ENCODE measurements at regions not wholly inside any gene's neighbourhood (a gene's known extent, or its start where the extent isn't known, plus 50 kb on each side); places are given as distances from the start of the nearest gene placed in this dataset.

GRCh38 chr9:81741103-81741502 is 51.8 kb upstream of the TLE1 start:
- no peaks in the 10 kb centered on the region for H3K27me3 Mint-ChIP-seq
- no peak overlapping the region for H3K27ac Mint-ChIP-seq
- no peak for DNase-seq
- ChIA-PET POLR2A (no interaction called here), CTCF (no interaction called here)
- no peaks in the 10 kb centered on the region for H3K4me1 Mint-ChIP-seq
- H3K4me3 Mint-ChIP-seq: no peak overlapping the region
- H3K36me3 Mint-ChIP-seq (ENCODE audit: low read depth): no peaks in the 10 kb centered on the region
- peaks cover 5% of the 10 kb centered on the region for H3K9me3 Mint-ChIP-seq

- ChIA-PET POLR2A (no interaction called here), CTCF (no interaction called here)
- H3K9me3 Mint-ChIP-seq: peaks cover 12% of the 10 kb centered on the region
- H3K27me3 Mint-ChIP-seq: no peaks in the 10 kb centered on the region
- DNase-seq: no peak
- no peak overlapping the region for H3K27ac Mint-ChIP-seq
- no peaks in the 10 kb centered on the region for H3K4me1 Mint-ChIP-seq
- no peak overlapping the region for H3K4me3 Mint-ChIP-seq
- H3K36me3 Mint-ChIP-seq (ENCODE audit: low read depth): no peaks in the 10 kb centered on the region
Observed at GRCh38 chr9:81748091-81748490, 58.7 kb upstream of the TLE1 start.

- no peaks in the 10 kb centered on the region for H3K27me3 Mint-ChIP-seq
- H3K36me3 Mint-ChIP-seq (ENCODE audit: low read depth): no peaks in the 10 kb centered on the region
- H3K27ac Mint-ChIP-seq: no peak overlapping the region
- H3K9me3 Mint-ChIP-seq: peaks cover 10% of the 10 kb centered on the region
- no peak overlapping the region for H3K4me3 Mint-ChIP-seq
- POLR2A ChIA-PET: no interaction called here
- no peak for DNase-seq
- no peaks in the 10 kb centered on the region for H3K4me1 Mint-ChIP-seq
- CTCF ChIA-PET: no interaction called here
Observed at GRCh38 chr9:81753436-81753835, 64.1 kb upstream of the TLE1 start.

- Mint-ChIP-seq H3K27ac (no peak overlapping the region), H3K36me3 (ENCODE audit: low read depth) (no peaks in the 10 kb centered on the region), H3K4me3 (no peak overlapping the region), H3K27me3 (no peaks in the 10 kb centered on the region), H3K9me3 (peaks cover 10% of the 10 kb centered on the region), H3K4me1 (no peaks in the 10 kb centered on the region)
- ChIA-PET POLR2A (no interaction called here), CTCF (no interaction called here)
- no peak for DNase-seq
Observed at GRCh38 chr9:81754245-81754644, 64.9 kb upstream of the TLE1 start.

GRCh38 chr9:81755721-81756120 is 66.4 kb upstream of the TLE1 start:
- CTCF ChIA-PET: no interaction called here
- no peak for DNase-seq
- H3K4me3 Mint-ChIP-seq: no peak overlapping the region
- H3K27me3 Mint-ChIP-seq: no peaks in the 10 kb centered on the region
- no peaks in the 10 kb centered on the region for H3K36me3 Mint-ChIP-seq (ENCODE audit: low read depth)
- no peak overlapping the region for H3K27ac Mint-ChIP-seq
- no peaks in the 10 kb centered on the region for H3K4me1 Mint-ChIP-seq
- POLR2A ChIA-PET: no interaction called here
- H3K9me3 Mint-ChIP-seq: peaks cover 4% of the 10 kb centered on the region

DNA sequence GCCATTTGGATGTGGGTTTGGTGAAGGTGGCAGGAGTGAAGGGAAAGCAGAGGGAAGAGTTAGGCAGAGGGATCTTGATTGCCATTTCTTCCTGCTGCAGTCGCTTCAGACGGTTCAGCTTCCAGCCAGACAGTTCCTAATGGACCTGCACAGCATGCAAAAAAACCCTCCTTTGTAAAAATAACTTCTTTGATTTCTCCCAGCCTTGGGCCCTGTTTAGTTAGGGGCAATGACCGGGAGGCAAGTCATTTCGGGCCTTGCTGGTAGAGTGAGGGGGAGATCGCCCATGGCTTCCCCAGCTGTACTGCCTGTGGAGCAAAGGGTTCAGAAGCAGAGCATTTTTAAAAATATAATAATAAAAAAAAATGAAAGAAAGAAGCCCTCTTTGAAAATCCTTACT is 67.2 kb upstream of the TLE1 start:
- H3K36me3 Mint-ChIP-seq (ENCODE audit: low read depth): no peaks in the 10 kb centered on the region
- no peak overlapping the region for H3K27ac Mint-ChIP-seq
- POLR2A ChIA-PET: no interaction called here
- no peaks in the 10 kb centered on the region for H3K27me3 Mint-ChIP-seq
- H3K9me3 Mint-ChIP-seq: peaks cover 4% of the 10 kb centered on the region
- H3K4me1 Mint-ChIP-seq: no peaks in the 10 kb centered on the region
- no peak for DNase-seq
- CTCF ChIA-PET: no interaction called here
- no peak overlapping the region for H3K4me3 Mint-ChIP-seq

- H3K9me3 Mint-ChIP-seq: peaks cover 4% of the 10 kb centered on the region
- no peak for DNase-seq
- POLR2A ChIA-PET: no interaction called here
- H3K27ac Mint-ChIP-seq: no peak overlapping the region
- CTCF ChIA-PET: no interaction called here
- no peaks in the 10 kb centered on the region for H3K36me3 Mint-ChIP-seq (ENCODE audit: low read depth)
- H3K4me3 Mint-ChIP-seq: no peak overlapping the region
- no peaks in the 10 kb centered on the region for H3K27me3 Mint-ChIP-seq
- H3K4me1 Mint-ChIP-seq: no peaks in the 10 kb centered on the region
Observed at GRCh38 chr9:81758123-81758797, 68.9 kb upstream of the TLE1 start.

DNA sequence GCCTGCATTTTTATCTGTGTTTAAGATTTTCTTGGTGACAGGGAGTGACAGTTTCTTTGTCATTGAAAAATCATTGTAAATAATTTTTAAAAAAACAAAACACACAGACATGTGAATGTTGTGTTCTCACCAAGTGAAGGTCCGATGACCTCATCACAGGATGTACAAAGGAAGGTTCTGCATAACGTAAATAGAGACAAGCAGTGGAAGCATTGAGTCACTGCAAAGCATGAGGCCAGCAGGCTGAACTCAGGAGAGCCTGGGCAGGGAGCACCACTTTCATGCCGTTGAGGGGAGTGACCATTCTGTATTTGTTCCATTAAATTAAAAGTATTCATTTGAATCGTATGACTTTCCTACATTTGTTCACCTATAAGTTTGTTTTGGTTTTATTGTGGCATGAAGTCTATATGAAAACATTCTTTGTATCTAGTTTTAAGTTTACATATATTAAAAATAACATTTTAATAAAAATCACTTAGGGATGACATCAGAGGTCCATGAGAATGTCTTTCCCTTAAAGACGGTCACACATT is 70.4 kb upstream of the TLE1 start:
- CTCF ChIA-PET: no interaction called here
- Mint-ChIP-seq H3K4me3 (no peak overlapping the region), H3K9me3 (no peaks in the 10 kb centered on the region), H3K4me1 (no peaks in the 10 kb centered on the region), H3K27me3 (no peaks in the 10 kb centered on the region), H3K36me3 (ENCODE audit: low read depth) (no peaks in the 10 kb centered on the region), H3K27ac (no peak overlapping the region)
- no peak for DNase-seq
- POLR2A ChIA-PET: no interaction called here

DNA sequence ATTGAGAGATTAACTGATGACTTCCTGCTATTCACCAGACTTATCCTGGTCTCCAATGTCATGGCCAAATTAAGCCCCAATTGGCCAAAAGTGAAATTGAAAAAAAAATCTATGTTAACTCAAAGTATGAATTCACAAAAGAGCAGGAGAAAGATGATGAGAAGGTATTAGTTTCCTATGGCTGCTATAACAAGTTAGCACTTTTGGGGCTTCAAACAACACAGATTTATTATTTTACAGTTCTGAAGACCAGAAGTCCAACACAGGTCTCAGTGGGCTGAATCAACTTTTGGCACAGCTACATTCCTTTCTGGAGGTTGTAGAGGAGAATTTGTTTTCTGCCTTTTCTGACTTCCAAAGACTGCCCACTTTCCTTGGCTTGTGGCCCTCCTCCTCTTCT is 78.6 kb upstream of the TLE1 start:
- Mint-ChIP-seq H3K36me3 (ENCODE audit: low read depth) (no peaks in the 10 kb centered on the region), H3K27ac (no peak overlapping the region), H3K9me3 (peaks cover 5% of the 10 kb centered on the region), H3K4me3 (no peak overlapping the region), H3K4me1 (no peaks in the 10 kb centered on the region), H3K27me3 (no peaks in the 10 kb centered on the region)
- ChIA-PET POLR2A (no interaction called here), CTCF (no interaction called here)
- DNase-seq: no peak

- ChIA-PET POLR2A (no interaction called here), CTCF (no interaction called here)
- no peaks in the 10 kb centered on the region for H3K4me1 Mint-ChIP-seq
- no peak overlapping the region for H3K27ac Mint-ChIP-seq
- H3K36me3 Mint-ChIP-seq (ENCODE audit: low read depth): no peaks in the 10 kb centered on the region
- no peak overlapping the region for H3K4me3 Mint-ChIP-seq
- DNase-seq: no peak
- H3K9me3 Mint-ChIP-seq: peaks cover 9% of the 10 kb centered on the region
- no peaks in the 10 kb centered on the region for H3K27me3 Mint-ChIP-seq
Observed at GRCh38 chr9:81771571-81771970, 82.2 kb upstream of the TLE1 start.

- Mint-ChIP-seq H3K27me3 (no peaks in the 10 kb centered on the region), H3K36me3 (ENCODE audit: low read depth) (no peaks in the 10 kb centered on the region), H3K9me3 (peaks cover 12% of the 10 kb centered on the region), H3K4me3 (no peak overlapping the region), H3K4me1 (no peaks in the 10 kb centered on the region), H3K27ac (no peak overlapping the region)
- no peak for DNase-seq
- CTCF ChIA-PET: no interaction called here
- POLR2A ChIA-PET: no interaction called here
Observed at GRCh38 chr9:81772144-81772543, 82.8 kb upstream of the TLE1 start.

- Mint-ChIP-seq H3K9me3 (peaks cover 14% of the 10 kb centered on the region), H3K36me3 (ENCODE audit: low read depth) (no peaks in the 10 kb centered on the region), H3K4me3 (no peak overlapping the region), H3K27me3 (no peaks in the 10 kb centered on the region), H3K27ac (no peak overlapping the region), H3K4me1 (no peaks in the 10 kb centered on the region)
- ChIA-PET CTCF (no interaction called here), POLR2A (no interaction called here)
- DNase-seq: no peak
Observed at GRCh38 chr9:81776390-81776789, 87.0 kb upstream of the TLE1 start.

DNA sequence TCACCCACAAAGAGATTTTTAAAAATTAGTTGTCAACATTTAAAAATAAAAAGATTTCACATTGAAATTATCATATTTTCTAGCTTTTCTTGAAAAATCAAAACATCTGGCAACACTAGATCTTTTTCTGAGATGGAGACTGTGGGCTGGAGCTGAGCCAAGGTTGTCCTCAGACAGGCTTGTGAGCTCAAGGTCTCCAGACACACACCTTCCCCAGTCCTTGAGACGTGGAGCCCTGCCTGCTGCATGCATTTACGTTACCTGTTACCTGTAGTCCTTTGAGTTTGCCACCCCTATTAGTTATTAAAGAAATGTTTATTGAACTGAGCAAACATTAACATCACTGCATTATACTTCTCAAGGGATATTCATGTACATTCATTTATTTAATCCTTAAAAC is 87.5 kb upstream of the TLE1 start:
- no peaks in the 10 kb centered on the region for H3K4me1 Mint-ChIP-seq
- H3K4me3 Mint-ChIP-seq: no peak overlapping the region
- no peaks in the 10 kb centered on the region for H3K36me3 Mint-ChIP-seq (ENCODE audit: low read depth)
- CTCF ChIA-PET: no interaction called here
- H3K9me3 Mint-ChIP-seq: peaks cover 14% of the 10 kb centered on the region
- H3K27ac Mint-ChIP-seq: no peak overlapping the region
- DNase-seq: no peak
- no peaks in the 10 kb centered on the region for H3K27me3 Mint-ChIP-seq
- POLR2A ChIA-PET: no interaction called here

- POLR2A ChIA-PET: no interaction called here
- no peak for DNase-seq
- no peaks in the 10 kb centered on the region for H3K36me3 Mint-ChIP-seq (ENCODE audit: low read depth)
- H3K27ac Mint-ChIP-seq: no peak overlapping the region
- peaks cover 14% of the 10 kb centered on the region for H3K9me3 Mint-ChIP-seq
- no peaks in the 10 kb centered on the region for H3K27me3 Mint-ChIP-seq
- no peaks in the 10 kb centered on the region for H3K4me1 Mint-ChIP-seq
- CTCF ChIA-PET: no interaction called here
- H3K4me3 Mint-ChIP-seq: no peak overlapping the region
Observed at GRCh38 chr9:81777482-81777881, 88.1 kb upstream of the TLE1 start.

Data from activated CD4-positive, alpha-beta memory T cell treated with anti-CD3 and anti-CD28 coated beads, Interleukin-2, amount 10 ng/mL, durations not matched to agents 7 days and 5 days (primary cell).